Prostate gland (tissue), 2 donors: ENCODE measurements at regions not wholly inside any gene's neighbourhood (a gene's known extent, or its start where the extent isn't known, plus 50 kb on each side); places are given as distances from the start of the nearest gene placed in this dataset.

Experiments
- CTCF ChIP-seq, 4 experiments: fragments of 200-600 bp in 2 of 4; fragments of 450-650 bp in 2 of 4; sonication (generic) in 2 of 4; IDR thresholded peaks; 1 replicate in 3 of 4; 2 replicates in 1 of 4; pipeline ENCODE4 v1.5.1; 2016 to 2019; ENCODE audit warnings: antibody characterized with exemption in 4 of 4, mild to moderate bottlenecking in 2 of 4, moderate library complexity in 2 of 4
- POLR2A ChIP-seq: fragments of 450-650 bp; IDR thresholded peaks from one replicate; pipeline ENCODE4 v1.6.1; 2016; ENCODE audit warnings: antibody characterized with exemption, mild to moderate bottlenecking
- POLR2AphosphoS5 ChIP-seq: sonication (generic); formaldehyde crosslinking; IDR thresholded peaks from one replicate; pipeline ENCODE4 v1.6.1; 2017; ENCODE audit warnings: antibody characterized with exemption

- no peak for TF ChIP-seq CTCF (IDR thresholded peaks at IDR 0.05)
- TF ChIP-seq POLR2A: no peak
- TF ChIP-seq POLR2AphosphoS5: no peak
Measured at GRCh38 chr9:108039493-108039892, 549.9 kb upstream of the KLF4 start.
